K562 (cell line): ENCODE measurements at regions not wholly inside any gene's neighbourhood (a gene's known extent, or its start where the extent isn't known, plus 50 kb on each side); places are given as distances from the start of the nearest gene placed in this dataset.
A peak's percentile ranks its signal among the peaks of the same experiment; 100 is the strongest.

ENCODE experiments used
- ATAC-seq: fragments of 200-7000 bp; cut with Tn5 transposase; 3 replicates; pipeline ENCODE4 v1.9.1; 2020; ENCODE audit warnings: moderate library complexity
- BruUV-seq: library from RNA; stranded (reverse); fragments of 400-500 nt; replicated peaks from 2 replicates; lab custom pipeline; 2021; lab: Mats Ljungman, UMichigan
- CTCF ChIA-PET: fragments of 300-600 bp; formaldehyde crosslinking; extraction: SDS; loops from one replicate; lab custom pipeline; 2021; ENCODE audit warnings: low intra/inter-chr PET ratio; lab: Yijun Ruan, JAX
- POLR2A ChIA-PET: fragments of 300-600, 350-650 bp; sonication (Branson Sonifier 250); formaldehyde crosslinking; extraction: SDS; loops from one replicate; lab custom pipeline; 2021; ENCODE audit warnings: antibody characterized with exemption, inconsistent platforms; lab: Yijun Ruan, JAX
- DNase-seq, 4 experiments: peaks; one replicate each; pipeline versions ENCODE4 v3.0.0 to v3.0.0-alpha.2; 2011 to 2018; ENCODE audit warnings: low spot score in 3 of 4, mixed read lengths in 3 of 4; ENCODE audit errors: extremely low read depth in 1 of 4
- FAIRE-seq: peaks from 2 replicates; lab custom pipeline; 2011; peaks lifted over from hg19 to GRCh38; lab: Jason Lieb, UNC
- H2AFZ ChIP-seq: 2 replicates; pipeline ENCODE4 v1.6.0; 2011; ENCODE audit warnings: low read depth, low read length, control low read depth, inconsistent platforms
- H3K27ac ChIP-seq: fragments of 200-600 bp; 3 replicates; pipeline ENCODE4 v1.8.0; 2011; ENCODE audit warnings: low read depth, mild to moderate bottlenecking, control low read depth, inconsistent platforms, low read length, moderate library complexity, mixed read lengths; ENCODE audit errors: extremely low read depth
- H3K27me3 ChIP-seq, 2 experiments: fragments of 300-600 bp in 1 of 2; 2 replicates in 1 of 2; 3 replicates in 1 of 2; pipeline versions ENCODE4 v1.6.0 to v1.8.0; 2011; ENCODE audit warnings: inconsistent platforms in 2 of 2, low read length in 2 of 2, mild to moderate bottlenecking in 1 of 2, mixed read lengths in 1 of 2, moderate library complexity in 1 of 2; ENCODE audit not compliant: control insufficient read depth in 2 of 2, insufficient read depth in 2 of 2
- H3K36me3 ChIP-seq: fragments of 300-600 bp; 3 replicates; pipeline ENCODE4 v1.8.0; 2011; ENCODE audit warnings: mild to moderate bottlenecking, low read length, inconsistent platforms; ENCODE audit not compliant: control insufficient read depth, insufficient read depth
- H3K4me1 ChIP-seq, 2 experiments: fragments of 200-600 bp in 1 of 2; replicated peaks in 1 of 2; 2 replicates in 1 of 2; 3 replicates in 1 of 2; pipeline versions ENCODE4 v1.5.1 to v1.8.0; 2011; ENCODE audit warnings: inconsistent platforms in 2 of 2, low read length in 2 of 2, mild to moderate bottlenecking in 1 of 2, mixed read lengths in 1 of 2, moderate library complexity in 1 of 2; ENCODE audit not compliant: control insufficient read depth in 2 of 2, insufficient read depth in 2 of 2
- H3K4me2 ChIP-seq: 2 replicates; pipeline ENCODE4 v1.6.1; 2011; ENCODE audit warnings: low read length, control low read depth, inconsistent platforms, mixed read lengths; ENCODE audit not compliant: insufficient read depth
- H3K4me3 ChIP-seq: fragments of 200-600 bp; sonication (generic), shearing (Covaris generic); 2 replicates; pipeline ENCODE4 v1.5.1; 2016; ENCODE audit warnings: control low read depth, inconsistent platforms
- H3K79me2 ChIP-seq: fragments of 200-600 bp; 3 replicates; pipeline ENCODE4 v1.8.0; 2011; ENCODE audit warnings: low read length, inconsistent platforms; ENCODE audit not compliant: control insufficient read depth, insufficient read depth
- H3K9ac ChIP-seq, 2 experiments: 2 replicates each; pipeline versions ENCODE4 v1.6.0 to v1.6.1; 2011; ENCODE audit warnings: low read depth in 2 of 2, low read length in 2 of 2, control low read depth in 1 of 2, inconsistent platforms in 1 of 2, mild to moderate bottlenecking in 1 of 2, mixed read lengths in 1 of 2; ENCODE audit not compliant: insufficient read depth in 1 of 2
- H3K9me1 ChIP-seq: one replicate; pipeline ENCODE4 v1.6.0; 2011; ENCODE audit warnings: inconsistent platforms, mild to moderate bottlenecking, low read length, moderate library complexity; ENCODE audit not compliant: control insufficient read depth, insufficient read depth
- H3K9me3 ChIP-seq: replicated peaks from 2 replicates; pipeline ENCODE4 v1.5.1; 2011; ENCODE audit warnings: low read depth, low read length, inconsistent platforms; ENCODE audit not compliant: control insufficient read depth, insufficient read depth
- H4K20me1 ChIP-seq: replicated peaks from 2 replicates; pipeline ENCODE4 v1.6.1; 2011; ENCODE audit warnings: low read length, inconsistent platforms, mixed read lengths; ENCODE audit not compliant: control insufficient read depth, insufficient read depth
- KLF6 ChIP-seq: fragments of 250-450 bp; sonication (Bioruptor Pico); IDR thresholded peaks from 2 replicates; pipeline ENCODE4 v1.4.0; 2020; ENCODE audit warnings: mild to moderate bottlenecking, moderate library complexity, borderline replicate concordance
- MAX ChIP-seq: sonication (generic); formaldehyde crosslinking; IDR thresholded peaks from 2 replicates; pipeline ENCODE4 v1.9.0; 2022; ENCODE audit warnings: mild to moderate bottlenecking, missing genetic modification reagents
- MYBL2 ChIP-seq, 2 experiments: fragments of 450-650 bp in 1 of 2; sonication (generic) in 1 of 2; formaldehyde crosslinking in 1 of 2; IDR thresholded peaks; 2 replicates each; pipeline versions ENCODE4 v1.6.1 to v1.8.1; 2017 to 2022; ENCODE audit warnings: borderline replicate concordance in 1 of 2, inconsistent platforms in 1 of 2, low read depth in 1 of 2, mild to moderate bottlenecking in 1 of 2, missing genetic modification reagents in 1 of 2, moderate library complexity in 1 of 2
- NR4A1 ChIP-seq, 2 experiments: fragments of 250-450 bp in 1 of 2; fragments of 450-650 bp in 1 of 2; sonication (Bioruptor Pico) in 1 of 2; IDR thresholded peaks; 2 replicates each; pipeline versions ENCODE4 v1.4.0 to v1.6.1; 2016 to 2020; ENCODE audit warnings: mild to moderate bottlenecking in 2 of 2, missing compliant biosample characterization in 1 of 2, missing genetic modification characterization in 1 of 2, moderate library complexity in 1 of 2
- RBM25 ChIP-seq: fragments of 200-400 bp; formaldehyde crosslinking; IDR thresholded peaks from 2 replicates; pipeline ENCODE4 v1.6.1; 2018; ENCODE audit warnings: low read length, low read depth, moderate library complexity; ENCODE audit not compliant: severe bottlenecking
- SNAPC5 ChIP-seq: fragments of 250-450 bp; sonication (Bioruptor Pico); IDR thresholded peaks from 2 replicates; pipeline ENCODE4 v1.8.0; 2021; ENCODE audit warnings: moderate library complexity, mild to moderate bottlenecking, inconsistent platforms
- ZFP36 ChIP-seq: fragments of 150-350 bp; IDR thresholded peaks from 2 replicates; pipeline ENCODE4 v1.6.1; 2018; ENCODE audit warnings: low read length, low read depth; ENCODE audit not compliant: partially characterized antibody
- ZNF232 ChIP-seq: sonication (generic); formaldehyde crosslinking; IDR thresholded peaks from 2 replicates; pipeline ENCODE4 v1.8.0; 2022; ENCODE audit warnings: mild to moderate bottlenecking, missing genetic modification reagents
- WGBS: fragments of 100-300 bp; shearing (Covaris generic); methylation state at CpG from one replicate; pipeline ENCODE4 v1.1.6; 2016; ENCODE audit warnings: low coverage, mixed read lengths; ENCODE audit not compliant: insufficient coverage; ENCODE audit errors: missing lambda C conversion rate; 5-methylcytosine and 5-hydroxymethylcytosine counted together
- in situ Hi-C: fragments of 300-500 bp; cut with MboI; formaldehyde crosslinking; loops from 4 replicates; pipeline ENCODE4 v1.15.0; 2018; ENCODE audit warnings: inconsistent platforms, mixed read lengths
- intact Hi-C: fragments of 100-400 bp; cut with micrococcal nuclease; formaldehyde crosslinking; loops from 2 replicates; pipeline ENCODE4 v1.14.2; 2022

GRCh38 chr22:27637604-27638003 is 164.0 kb downstream of the MN1 start:
- H3K4me3 ChIP-seq: no peak overlapping the region
- BruUV-seq: no TSS peak
- H3K9me1 ChIP-seq: no peaks in the 10 kb centered on the region
- in situ Hi-C loops (no loop called here), intact Hi-C loops (no loop called here)
- H2AFZ ChIP-seq: no peak overlapping the region
- ChIA-PET POLR2A (no interaction called here), CTCF (no interaction called here)
- TF ChIP-seq MYBL2 (IDR thresholded peaks at IDR 0.05; ENCODE audit: low read depth): no peak
- no peak for TF ChIP-seq MYBL2 (CRISPR knock-in tag; IDR thresholded peaks at IDR 0.05; ENCODE audit: borderline replicate concordance)
- peak; percentile 40 for TF ChIP-seq RBM25
- H3K79me2 ChIP-seq: no peaks in the 10 kb centered on the region
- 17% methylated on average over 1 of the region's 3 CpGs for WGBS
- no peaks in the 10 kb centered on the region; the same call in 1 of the 2 replicates for H4K20me1 ChIP-seq
- DNase-seq (no peak), ATAC-seq (no peak), FAIRE-seq (no peak)
- peaks cover 6 to 37% of the 10 kb centered on the region in 2 experiments; a peak in 4 of 5 replicates for H3K27me3 ChIP-seq
- no peaks in the 10 kb centered on the region for H3K9me3 ChIP-seq
- H3K9ac ChIP-seq: no peak overlapping the region; a peak in 1 of 4 replicates
- no peaks in the 10 kb centered on the region for H3K36me3 ChIP-seq
- no peak overlapping the region for H3K27ac ChIP-seq
- H3K4me1 ChIP-seq: peaks cover 0 to 16% of the 10 kb centered on the region in 2 experiments; a peak in 2 of 5 replicates
- H3K4me2 ChIP-seq: no peak overlapping the region

GRCh38 chr22:27638329-27639233 is 163.0 kb downstream of the MN1 start:
- no peaks in the 10 kb centered on the region for H3K9me3 ChIP-seq
- no peak overlapping the region for H3K4me3 ChIP-seq
- ChIA-PET POLR2A (interaction anchor here (0.6 to 0.7 kb wide), 2 partner anchors 73 to 143 kb away, joined by 3 read pairs; no protein-coding TSS in a partner anchor), CTCF (no interaction called here)
- no peak for FAIRE-seq
- no peak for ATAC-seq
- no peak for DNase-seq
- no peaks in the 10 kb centered on the region for H3K79me2 ChIP-seq
- peaks cover 0 to 8% of the 10 kb centered on the region in 2 experiments; a peak in 2 of 5 replicates for H3K4me1 ChIP-seq
- no peak overlapping the region for H3K27ac ChIP-seq
- H3K4me2 ChIP-seq: no peak overlapping the region
- H3K36me3 ChIP-seq: no peaks in the 10 kb centered on the region
- H2AFZ ChIP-seq: no peak overlapping the region
- 2% methylated on average over 10 of the region's 25 CpGs for whole genome bisulfite sequencing
- no peak for TF ChIP-seq ZNF232 (CRISPR knock-in tag)
- TF ChIP-seq NR4A1 (CRISPR knock-in tag; IDR thresholded peaks at IDR 0.05): no peak
- no peak for TF ChIP-seq NR4A1 (tag; IDR thresholded peaks at IDR 0.05)
- no peak for TF ChIP-seq MAX (CRISPR knock-in tag)
- no peak for TF ChIP-seq SNAPC5 (CRISPR knock-in tag)
- no peak for TF ChIP-seq KLF6 (CRISPR knock-in tag)
- TF ChIP-seq ZFP36: peak; percentile 21
- H3K9ac ChIP-seq: no peak overlapping the region
- H3K9me1 ChIP-seq: no peaks in the 10 kb centered on the region
- peaks cover 4 to 36% of the 10 kb centered on the region in 2 experiments; a peak in 4 of 5 replicates for H3K27me3 ChIP-seq
- no peaks in the 10 kb centered on the region; the same call in 1 of the 2 replicates for H4K20me1 ChIP-seq
- intact Hi-C loops: no loop called here
- BruUV-seq: no TSS peak
- in situ Hi-C loops: no loop called here
